AG10803 (cell line): ENCODE measurements at regions not wholly inside any gene's neighbourhood (a gene's known extent, or its start where the extent isn't known, plus 50 kb on each side); places are given as distances from the start of the nearest gene placed in this dataset.
"Not testable (repeated sequence)": the region's sequence is repeated elsewhere in the genome, so short reads cannot be mapped to it uniquely, and the experiment has no call there.

ENCODE experiments used
- DNase-seq: peaks from one replicate; pipeline ENCODE4 v3.0.0; 2010; ENCODE audit warnings: low read depth
- H3K4me3 ChIP-seq: 2 replicates; pipeline ENCODE4 v1.5.1; 2011; ENCODE audit warnings: mild to moderate bottlenecking, low read length, control low read depth
- CTCF ChIP-seq: conservative IDR thresholded peaks from 2 replicates; pipeline ENCODE4 v1.5.1; 2011; ENCODE audit warnings: mild to moderate bottlenecking, low read length, control low read depth, inconsistent platforms

GRCh38 chr6:169117663-169118062 is 136.0 kb downstream of the THBS2 start:
- no peak for DNase-seq
- TF ChIP-seq CTCF = no peak
- H3K4me3 ChIP-seq = no peak overlapping the region

GRCh38 chr6:169115632-169116031 is 138.0 kb downstream of the THBS2 start:
- peak; percentile 25 for DNase-seq
- no peak for TF ChIP-seq CTCF
- H3K4me3 ChIP-seq = no peak overlapping the region

- not testable (repeated sequence) for DNase-seq, H3K4me3 ChIP-seq
Observed at GRCh38 chr6:169114632-169115031, 139.0 kb downstream of the THBS2 start.

- TF ChIP-seq CTCF = no peak
- H3K4me3 ChIP-seq = no peak overlapping the region
- no peak for DNase-seq
Observed at GRCh38 chr6:169112483-169113320, 140.9 kb downstream of the THBS2 start.

- no peak for TF ChIP-seq CTCF
- DNase-seq = no peak
- H3K4me3 ChIP-seq = no peak overlapping the region
Observed at GRCh38 chr6:169111203-169111602, 142.4 kb downstream of the THBS2 start.

- DNase-seq = no peak
- no peak overlapping the region for H3K4me3 ChIP-seq
- no peak for TF ChIP-seq CTCF
Observed at GRCh38 chr6:169109411-169110220, 144.0 kb downstream of the THBS2 start.

GRCh38 chr6:169108753-169109152 is 144.9 kb downstream of the THBS2 start:
- H3K4me3 ChIP-seq = no peak overlapping the region
- no peak for TF ChIP-seq CTCF
- DNase-seq = no peak
